Amniotic stem cell (primary cell): ENCODE measurements at regions not wholly inside any gene's neighbourhood (a gene's known extent, or its start where the extent isn't known, plus 50 kb on each side); places are given as distances from the start of the nearest gene placed in this dataset.
"Not testable (repeated sequence)": the region's sequence is repeated elsewhere in the genome, so short reads cannot be mapped to it uniquely, and the experiment has no call there.

ENCODE experiments used
- DNase-seq: peaks from one replicate; lab custom pipeline; 2025; lab: John Stamatoyannopoulos, UW

- no peak for DNase-seq
Measured at GRCh38 chr4:63302078-63302477, 1107.2 kb downstream of the TECRL start.

- DNase-seq, result no peak
Measured at GRCh38 chr4:63296773-63297172, 1112.5 kb downstream of the TECRL start.

GRCh38 chr4:63275491-63275890, 1133.8 kb downstream of the TECRL start:
- DNase-seq, result no peak

- no peak for DNase-seq
Measured at GRCh38 chr4:63269156-63269555, 1140.1 kb downstream of the TECRL start.

GRCh38 chr4:63233671-63234070, 1175.6 kb downstream of the TECRL start:
- DNase-seq, result no peak

GRCh38 chr4:63232058-63232457, 1177.2 kb downstream of the TECRL start:
- no peak for DNase-seq

GRCh38 chr4:63226229-63226628, 1183.0 kb downstream of the TECRL start:
- no peak for DNase-seq

- no peak for DNase-seq
Measured at GRCh38 chr4:63222466-63222865, 1186.8 kb downstream of the TECRL start.

- DNase-seq, result no peak
Measured at GRCh38 chr4:63221477-63221876, 1187.8 kb downstream of the TECRL start.

GRCh38 chr4:63218856-63219255, 1190.4 kb downstream of the TECRL start:
- no peak for DNase-seq

- DNase-seq, result no peak
Measured at GRCh38 chr4:63214076-63214475, 1195.2 kb downstream of the TECRL start.

GRCh38 chr4:63211776-63212479, 1197.3 kb downstream of the TECRL start:
- DNase-seq, result no peak

- DNase-seq, result no peak
Measured at GRCh38 chr4:63211375-63211774, 1197.9 kb downstream of the TECRL start.

GRCh38 chr4:63193029-63193428, 1216.2 kb downstream of the TECRL start:
- not testable (repeated sequence) for DNase-seq

- no peak for DNase-seq
Measured at GRCh38 chr4:63171341-63171740, 1237.9 kb downstream of the TECRL start.

GRCh38 chr4:63170923-63171322, 1238.3 kb downstream of the TECRL start:
- no peak for DNase-seq

GRCh38 chr4:63169836-63170235, 1239.4 kb downstream of the TECRL start:
- no peak for DNase-seq

- DNase-seq, result no peak
Measured at GRCh38 chr4:63155561-63155960, 1253.7 kb downstream of the TECRL start.

GRCh38 chr4:63123441-63123840, 1285.8 kb downstream of the TECRL start:
- no peak for DNase-seq

- no peak for DNase-seq
Measured at GRCh38 chr4:63122955-63123354, 1286.3 kb downstream of the TECRL start.

GRCh38 chr4:63106600-63106999, 1302.7 kb downstream of the TECRL start:
- DNase-seq, result no peak

GRCh38 chr4:63105839-63106238, 1303.4 kb downstream of the TECRL start:
- no peak for DNase-seq

GRCh38 chr4:63090641-63091040, 1318.6 kb downstream of the TECRL start:
- DNase-seq, result no peak

GRCh38 chr4:63085091-63085490, 1324.2 kb downstream of the TECRL start:
- no peak for DNase-seq
